HG03469 (cell line): ENCODE measurements at regions not wholly inside any gene's neighbourhood (a gene's known extent, or its start where the extent isn't known, plus 50 kb on each side); places are given as distances from the start of the nearest gene placed in this dataset.

ENCODE experiments used
- ATAC-seq: cut with Tn5 transposase; IDR thresholded peaks from one replicate; pipeline ENCODE4 v1.9.1; 2021; ENCODE audit warnings: mild to moderate bottlenecking, moderate library complexity, moderate number of reproducible peaks; ENCODE audit not compliant: unreplicated experiment

DNA sequence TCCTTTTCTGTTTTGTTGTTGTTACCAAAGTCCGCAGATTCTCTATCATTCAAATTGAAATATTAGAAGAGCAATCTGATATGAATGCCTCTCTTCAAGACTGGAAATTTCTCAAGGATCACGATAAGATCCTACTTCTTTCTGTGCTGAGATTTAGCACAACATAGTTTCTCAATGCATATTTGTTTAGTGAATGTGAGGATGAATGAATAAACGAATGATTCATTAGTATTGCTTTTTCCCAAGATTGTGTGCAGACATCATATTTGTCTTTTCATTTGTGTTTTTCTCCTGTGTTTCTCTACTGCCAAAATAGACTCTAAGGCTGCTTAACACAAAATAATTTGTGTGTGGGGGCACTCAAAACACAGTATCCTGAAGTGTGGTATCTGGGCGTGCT, 862.7 kb upstream of the MAP3K7 start:
- no peak for ATAC-seq

DNA sequence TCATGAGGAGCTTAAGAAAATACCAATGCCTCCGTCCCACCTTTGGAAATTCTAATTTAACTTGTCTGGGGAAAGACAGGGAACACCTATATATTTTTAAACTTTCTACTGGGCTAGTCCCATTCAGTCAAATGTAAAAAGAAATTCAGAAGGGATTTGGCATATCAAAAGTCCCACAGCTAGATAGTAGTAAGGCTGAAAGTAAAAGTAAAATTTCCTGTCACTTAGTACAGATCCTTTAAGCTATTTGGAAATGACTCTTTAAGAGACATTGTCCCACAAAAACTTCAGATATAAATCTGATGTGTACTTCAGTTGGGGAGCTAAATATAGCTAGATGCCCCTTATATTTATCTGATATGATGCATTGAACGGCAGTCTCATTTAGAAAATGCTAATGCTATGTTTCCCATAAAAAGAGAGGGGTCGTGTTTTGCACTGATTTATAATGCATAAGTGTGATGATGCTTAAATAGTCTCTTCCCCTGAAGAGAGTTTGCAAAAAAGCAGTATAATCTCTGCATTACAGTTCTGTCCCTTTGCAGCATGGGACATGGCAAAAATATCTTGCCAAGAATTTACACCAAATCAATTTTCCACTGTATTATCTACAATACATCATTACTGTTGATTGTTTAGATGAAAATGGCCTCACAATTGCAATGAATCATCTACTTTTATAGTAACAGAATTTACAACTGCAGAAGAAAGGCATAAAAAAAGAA, 860.8 kb upstream of the MAP3K7 start:
- ATAC-seq, result no peak

DNA sequence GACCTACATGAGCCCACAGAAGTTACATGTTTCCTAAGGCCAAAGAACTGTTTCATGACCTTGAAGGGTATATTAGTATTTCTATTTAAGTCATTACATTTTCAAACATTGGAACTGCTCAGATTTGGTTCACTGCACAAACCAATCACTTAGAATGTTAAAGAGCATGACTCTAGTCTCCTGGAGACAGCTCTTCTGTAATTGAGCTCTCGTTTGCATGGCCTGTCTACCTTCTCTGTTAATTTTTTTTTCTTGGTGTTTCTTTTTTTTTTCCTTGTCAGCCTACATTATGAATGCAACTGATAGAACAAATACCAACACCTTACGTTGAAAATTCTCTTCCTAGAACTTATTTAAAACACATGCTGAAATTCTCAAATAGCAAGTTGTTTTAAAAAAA, 860.2 kb upstream of the MAP3K7 start:
- peak; percentile 35 for ATAC-seq

- no peak for ATAC-seq
Observed at GRCh38 chr6:91443405-91443804, 856.5 kb upstream of the MAP3K7 start.

DNA sequence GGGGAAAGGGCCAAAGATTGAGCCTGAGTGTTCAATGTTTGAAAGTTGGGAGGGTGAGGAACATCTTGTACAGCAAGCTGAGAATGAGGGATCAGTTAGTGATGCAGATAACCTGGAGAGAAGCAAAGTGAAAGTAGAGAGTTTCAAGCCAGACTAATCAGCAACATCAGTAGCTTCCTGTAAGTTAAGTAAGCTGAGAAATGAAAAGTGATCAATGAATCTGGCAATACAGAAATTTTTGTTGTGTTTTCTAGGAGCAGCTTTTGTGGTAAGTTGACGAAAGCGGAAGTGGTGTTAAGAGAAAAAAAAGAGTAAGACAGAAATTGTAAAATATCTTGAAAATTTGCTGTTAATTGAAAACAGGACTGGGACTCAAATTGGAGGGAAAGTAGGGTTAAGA, 855.5 kb upstream of the MAP3K7 start:
- no peak for ATAC-seq

- no peak for ATAC-seq
Observed at GRCh38 chr6:91438570-91438969, 851.7 kb upstream of the MAP3K7 start.

GRCh38 chr6:91437315-91437729, 850.5 kb upstream of the MAP3K7 start:
- no peak for ATAC-seq

GRCh38 chr6:91436448-91436847, 849.6 kb upstream of the MAP3K7 start:
- ATAC-seq, result no peak

DNA sequence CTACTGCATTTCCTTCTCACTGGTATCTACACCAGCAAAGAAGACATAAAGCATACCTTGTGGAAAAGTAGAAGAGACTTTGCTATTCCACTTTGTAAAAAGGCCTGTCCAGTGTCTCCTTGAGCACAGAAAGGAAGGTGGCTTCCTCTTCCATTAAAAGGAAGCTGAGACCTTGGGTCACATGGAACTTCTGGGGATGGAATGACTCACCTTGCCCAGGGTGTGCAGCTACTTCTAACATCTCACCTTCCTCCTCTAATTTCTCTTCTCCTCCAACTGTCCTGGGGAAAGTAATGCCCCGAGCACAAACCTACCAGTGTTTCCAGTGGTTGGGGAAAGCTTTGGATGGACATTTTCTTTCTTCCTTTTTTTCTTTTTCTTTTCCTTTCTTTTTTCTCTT, 848.8 kb upstream of the MAP3K7 start:
- no peak for ATAC-seq

GRCh38 chr6:91434576-91434975, 847.7 kb upstream of the MAP3K7 start:
- no peak for ATAC-seq

DNA sequence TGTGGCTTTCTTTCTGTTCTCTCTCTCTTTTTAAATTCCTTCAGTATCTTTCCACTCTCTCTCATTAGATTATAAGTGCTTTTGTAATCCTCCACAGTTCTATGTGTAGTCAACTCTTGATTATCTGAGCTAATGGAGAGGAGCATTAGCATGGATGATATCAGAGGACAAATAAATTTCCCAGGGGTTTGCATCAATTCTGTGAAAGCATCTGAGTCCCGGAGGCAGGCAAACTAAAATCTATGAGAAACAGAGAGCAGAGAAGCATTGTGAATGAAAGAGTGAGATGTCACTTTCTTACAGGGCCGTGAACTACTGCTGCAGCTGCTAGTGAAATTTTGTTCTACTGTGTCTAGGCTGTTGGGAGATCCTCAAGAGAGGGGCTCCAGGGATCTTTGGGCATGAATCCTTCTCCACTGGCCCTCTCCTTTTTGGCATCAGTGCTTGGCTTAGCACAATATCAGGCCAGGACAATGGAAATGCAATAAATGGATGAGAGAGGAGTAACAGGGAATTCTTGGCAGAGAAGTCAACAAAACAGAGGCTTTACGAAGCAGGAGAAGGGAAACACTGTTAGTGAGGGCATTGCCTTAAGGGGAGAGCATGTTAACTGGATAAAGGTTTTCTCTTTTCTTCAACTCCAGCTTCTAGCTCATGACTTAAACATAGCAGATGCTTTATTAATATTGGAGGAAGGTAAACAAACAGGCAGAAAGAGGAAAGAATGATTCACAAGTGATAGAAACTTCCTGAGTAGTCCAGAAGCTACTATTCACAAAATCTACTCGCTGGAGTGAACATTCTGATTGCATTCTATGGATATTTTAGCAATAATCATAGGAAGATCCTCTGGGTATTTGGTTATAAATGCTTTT, 847.0 kb upstream of the MAP3K7 start:
- ATAC-seq, result no peak

GRCh38 chr6:91428953-91429560, 842.2 kb upstream of the MAP3K7 start:
- no peak for ATAC-seq

GRCh38 chr6:91428296-91428695, 841.4 kb upstream of the MAP3K7 start:
- no peak for ATAC-seq

DNA sequence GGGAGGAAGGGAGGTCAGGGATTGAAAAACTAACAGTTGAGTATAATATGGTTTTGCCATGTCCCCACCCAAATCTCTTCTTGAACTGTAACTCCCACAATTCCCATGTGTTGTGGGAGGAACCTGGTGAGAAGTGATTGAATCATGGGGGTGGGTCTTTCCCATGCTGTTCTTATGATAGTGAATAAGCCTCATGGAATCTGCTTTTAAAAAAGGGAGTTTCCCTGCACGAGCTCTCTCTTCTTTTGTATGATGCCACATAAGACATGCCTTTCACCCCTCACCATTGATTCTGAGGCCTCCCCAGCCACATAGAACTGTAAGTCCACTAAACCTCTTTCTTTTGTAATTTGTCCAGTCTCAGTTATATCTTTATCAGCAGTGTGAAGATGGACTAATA, 833.4 kb upstream of the MAP3K7 start:
- no peak for ATAC-seq

DNA sequence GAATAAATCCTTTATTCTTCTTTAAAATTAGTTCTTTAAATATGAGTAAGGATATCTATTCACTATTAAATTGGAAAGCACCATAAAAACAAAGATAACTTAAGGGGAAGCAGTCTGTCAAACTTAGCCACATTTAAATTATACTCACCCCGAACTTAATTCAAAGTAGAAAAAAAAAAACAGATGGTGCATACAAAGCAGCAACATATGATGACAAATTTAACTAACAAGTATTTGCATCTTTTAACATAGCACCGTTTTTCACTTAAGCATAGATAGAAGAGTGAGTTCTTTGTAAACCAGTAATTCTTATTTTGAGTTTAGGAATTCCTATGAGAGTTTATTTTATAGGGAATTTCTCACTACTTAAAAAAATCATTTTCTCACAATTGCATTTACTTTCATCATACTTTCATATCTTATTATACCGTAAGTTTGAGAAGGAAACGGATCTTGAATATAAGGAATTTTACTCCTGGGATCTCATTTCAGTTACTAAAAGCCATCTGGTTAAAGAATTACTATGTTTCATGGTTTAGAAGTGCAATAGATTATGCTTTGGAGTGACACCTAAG, 828.2 kb upstream of the MAP3K7 start:
- ATAC-seq, result no peak

- no peak for ATAC-seq
Observed at GRCh38 chr6:91412532-91412931, 825.7 kb upstream of the MAP3K7 start.

- ATAC-seq, result no peak
Observed at GRCh38 chr6:91407706-91408105, 820.8 kb upstream of the MAP3K7 start.

- ATAC-seq, result no peak
Observed at GRCh38 chr6:91392951-91393350, 806.1 kb upstream of the MAP3K7 start.

DNA sequence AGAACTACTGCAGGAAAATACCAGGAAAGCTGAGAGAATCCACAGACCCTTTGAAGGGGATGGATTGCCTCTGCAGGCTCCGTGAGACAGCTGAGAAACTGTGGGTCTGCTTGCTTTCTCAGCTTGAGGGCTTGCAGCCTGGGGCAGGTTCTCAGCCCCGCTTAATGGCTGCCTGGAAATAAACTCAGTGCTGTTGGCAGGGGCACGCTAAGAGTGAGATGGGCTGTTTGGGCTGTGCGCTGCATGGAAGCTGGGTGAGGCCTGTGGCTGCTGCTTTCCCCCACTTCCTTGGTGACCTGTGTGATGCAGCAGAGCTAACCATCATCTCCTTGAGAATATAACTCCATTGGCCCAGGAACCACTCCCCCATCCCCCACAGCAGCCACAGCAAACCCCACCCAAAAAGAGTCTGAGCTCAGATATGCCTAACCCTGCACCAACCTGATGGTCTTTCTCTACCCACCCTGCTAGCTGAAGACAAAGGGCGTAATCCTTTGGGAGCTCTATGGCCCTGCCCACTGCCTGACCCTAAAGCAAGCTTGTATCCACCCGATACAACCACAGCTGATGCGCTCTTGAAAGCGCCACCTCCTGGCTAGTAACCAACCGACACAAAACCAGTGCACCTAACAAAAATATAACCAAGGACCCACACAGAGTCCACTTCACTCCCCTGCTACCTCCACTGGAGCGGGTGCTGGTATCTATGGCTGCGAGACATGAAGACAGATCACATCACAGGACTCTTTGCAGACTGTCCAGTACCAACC, 800.6 kb upstream of the MAP3K7 start:
- no peak for ATAC-seq

DNA sequence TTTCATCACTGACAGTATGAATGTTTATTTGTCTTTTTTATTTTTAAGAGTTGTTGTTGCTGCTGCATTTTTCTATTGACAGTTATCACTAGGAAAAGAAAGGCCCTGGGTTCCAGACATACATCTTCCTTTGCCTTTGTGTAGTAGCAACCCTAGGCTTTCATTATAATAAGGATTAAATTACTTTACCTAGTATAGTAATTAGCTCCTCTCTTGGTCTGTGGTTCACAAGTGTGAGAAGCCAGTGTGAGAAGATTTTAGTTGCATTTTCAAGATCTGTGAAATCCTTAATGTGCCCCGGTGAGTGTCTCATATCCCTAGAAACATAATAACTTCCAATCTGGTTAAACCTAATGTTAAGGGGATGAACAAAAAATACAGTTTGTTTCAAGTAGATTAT, 799.3 kb upstream of the MAP3K7 start:
- ATAC-seq, result no peak

DNA sequence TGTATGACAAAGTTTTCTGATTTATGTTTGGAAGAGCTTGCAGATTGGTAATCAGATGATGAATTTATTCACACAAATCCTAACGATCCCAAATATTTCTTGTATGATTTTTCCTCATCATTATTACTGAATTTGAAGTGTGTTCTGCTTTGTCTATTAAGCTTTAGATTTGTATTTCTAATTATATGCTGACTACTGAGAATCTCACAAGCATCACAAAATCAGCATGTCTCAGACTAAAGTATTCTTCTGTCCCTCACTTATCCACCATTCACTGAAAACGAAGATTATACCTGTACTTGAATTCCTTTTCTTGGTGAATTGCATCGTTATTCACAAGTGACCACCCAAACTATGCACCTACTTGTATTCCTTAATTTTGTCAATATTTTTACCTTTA, 796.3 kb upstream of the MAP3K7 start:
- no peak for ATAC-seq
